ENCODE measurements at regions not wholly inside any gene's neighbourhood (a gene's known extent, or its start where the extent isn't known, plus 50 kb on each side); places are given as distances from the start of the nearest gene placed in this dataset.
A peak's percentile ranks its signal among the peaks of the same experiment; 100 is the strongest.

- ChIA-PET CTCF (interaction anchor here (0.5 to 0.6 kb wide), 2 partner anchors 207 to 1521 kb away, joined by 4 to 10 read pairs; no protein-coding TSS in a partner anchor), POLR2A (ENCODE audit: unreplicated experiment) (no interaction called here)
- peak; percentile 26 for DNase-seq
- peak overlapping the region; percentile 61 for H3K4me2 ChIP-seq (ENCODE audit: low read length)
- no TSS peak for BruUV-seq (replicated peaks)
- H3K9ac ChIP-seq (ENCODE audit: low read length) = no peak overlapping the region
- no peak overlapping the region for H3K27ac ChIP-seq (ENCODE audit: low read length)
- no peaks in the 10 kb centered on the region for H3K9me3 ChIP-seq (ENCODE audit: low read length)
- TF ChIP-seq CTCF (conservative IDR thresholded peaks at IDR 0.05; ENCODE audit: low read depth, low read length) (no peak), EZH2phosphoT487 (IDR thresholded peaks at IDR 0.05; ENCODE audit: borderline replicate concordance, low read length) (no peak), EZH2 (IDR thresholded peaks at IDR 0.05; ENCODE audit: low read length, unreplicated experiment) (no peak)
- peak; percentile 42 for ATAC-seq
- H3F3A ChIP-seq (ENCODE audit: low read length, unreplicated experiment) = no peaks in the 10 kb centered on the region
- peak overlapping the region; percentile 25 for H2AFZ ChIP-seq (ENCODE audit: low read length)
- 0 out of 2 replicates have a peak, but pooled peaks cover 8% of the 10 kb centered on the region for H3K4me1 ChIP-seq (ENCODE audit: insufficient read depth, low read length)
- no peaks in the 10 kb centered on the region for H3K36me3 ChIP-seq (ENCODE audit: low read depth, low read length)
- no peaks in the 10 kb centered on the region for H3K9me2 ChIP-seq (replicated peaks; ENCODE audit: low read length)
- intact Hi-C loops (cut with micrococcal nuclease) = no loop called here
- no peaks in the 10 kb centered on the region for H4K20me1 ChIP-seq (ENCODE audit: low read length)
- no peaks in the 10 kb centered on the region for H3K79me2 ChIP-seq (ENCODE audit: low read length)
- peak overlapping the region; percentile 27; the same call in 1 of the 2 replicates for H3K4me3 ChIP-seq (ENCODE audit: low read length)
- peaks cover 9% of the 10 kb centered on the region; the same call in 1 of the 2 replicates for H3K27me3 ChIP-seq (ENCODE audit: low read length)
Measured at GRCh38 chr17:70344386-70345060, 175.2 kb downstream of the KCNJ2 start.

GRCh38 chr17:70345061-70345460 lies 175.7 kb downstream of the KCNJ2 start:
- Histone ChIP-seq H3K27me3 (ENCODE audit: low read length) (peaks cover 10% of the 10 kb centered on the region; the same call in 1 of the 2 replicates), H3K9ac (ENCODE audit: low read length) (no peak overlapping the region), H3F3A (ENCODE audit: low read length, unreplicated experiment) (no peaks in the 10 kb centered on the region), H2AFZ (ENCODE audit: low read length) (no peak overlapping the region), H3K79me2 (ENCODE audit: low read length) (no peaks in the 10 kb centered on the region), H3K4me1 (ENCODE audit: insufficient read depth, low read length) (0 out of 2 replicates have a peak, but pooled peaks cover 8% of the 10 kb centered on the region), H4K20me1 (ENCODE audit: low read length) (no peaks in the 10 kb centered on the region), H3K9me3 (ENCODE audit: low read length) (no peaks in the 10 kb centered on the region), H3K4me3 (ENCODE audit: low read length) (no peak overlapping the region), H3K27ac (ENCODE audit: low read length) (no peak overlapping the region), H3K4me2 (ENCODE audit: low read length) (0 out of 2 replicates have a peak overlapping the region, but pooled peaks have one; percentile 61), H3K9me2 (replicated peaks; ENCODE audit: low read length) (no peaks in the 10 kb centered on the region), H3K36me3 (ENCODE audit: low read depth, low read length) (no peaks in the 10 kb centered on the region)
- BruUV-seq (replicated peaks) = no TSS peak
- DNase-seq (no peak), ATAC-seq (no peak)
- ChIA-PET CTCF (interaction anchor here (0.6 kb wide), 1 partner anchor 206 kb away, joined by 4 read pairs; no protein-coding TSS in a partner anchor), POLR2A (ENCODE audit: unreplicated experiment) (no interaction called here)
- intact Hi-C loops (cut with micrococcal nuclease) = no loop called here
- no peak for TF ChIP-seq EZH2 (IDR thresholded peaks at IDR 0.05; ENCODE audit: low read length, unreplicated experiment)
- no peak for TF ChIP-seq EZH2phosphoT487 (IDR thresholded peaks at IDR 0.05; ENCODE audit: borderline replicate concordance, low read length)
- TF ChIP-seq CTCF (conservative IDR thresholded peaks at IDR 0.05; ENCODE audit: low read depth, low read length) = no peak

GRCh38 chr17:70352834-70353233 lies 183.5 kb downstream of the KCNJ2 start:
- H3F3A ChIP-seq (ENCODE audit: low read length, unreplicated experiment) = no peaks in the 10 kb centered on the region
- POLR2A ChIA-PET (ENCODE audit: unreplicated experiment) = no interaction called here
- H4K20me1 ChIP-seq (ENCODE audit: low read length) = no peaks in the 10 kb centered on the region
- CTCF ChIA-PET = no interaction called here
- H2AFZ ChIP-seq (ENCODE audit: low read length) = no peak overlapping the region
- H3K36me3 ChIP-seq (ENCODE audit: low read depth, low read length) = no peaks in the 10 kb centered on the region
- no peak overlapping the region for H3K4me2 ChIP-seq (ENCODE audit: low read length)
- TF ChIP-seq EZH2phosphoT487 (IDR thresholded peaks at IDR 0.05; ENCODE audit: borderline replicate concordance, low read length) = no peak
- TF ChIP-seq EZH2 (IDR thresholded peaks at IDR 0.05; ENCODE audit: low read length, unreplicated experiment) = no peak
- TF ChIP-seq CTCF (conservative IDR thresholded peaks at IDR 0.05; ENCODE audit: low read depth, low read length) = no peak
- H3K4me3 ChIP-seq (ENCODE audit: low read length) = no peak overlapping the region
- no peaks in the 10 kb centered on the region for H3K79me2 ChIP-seq (ENCODE audit: low read length)
- DNase-seq (no peak), ATAC-seq (no peak)
- H3K27me3 ChIP-seq (ENCODE audit: low read length) = peaks cover 13% of the 10 kb centered on the region; the same call in 1 of the 2 replicates
- no peaks in the 10 kb centered on the region for H3K9me3 ChIP-seq (ENCODE audit: low read length)
- intact Hi-C loops (cut with micrococcal nuclease) = no loop called here
- H3K9ac ChIP-seq (ENCODE audit: low read length) = no peak overlapping the region
- no peak overlapping the region for H3K27ac ChIP-seq (ENCODE audit: low read length)
- H3K9me2 ChIP-seq (replicated peaks; ENCODE audit: low read length) = no peaks in the 10 kb centered on the region
- no peaks in the 10 kb centered on the region for H3K4me1 ChIP-seq (ENCODE audit: insufficient read depth, low read length)
- BruUV-seq (replicated peaks) = no TSS peak
